HG03354 (cell line): ENCODE measurements at regions not wholly inside any gene's neighbourhood (a gene's known extent, or its start where the extent isn't known, plus 50 kb on each side); places are given as distances from the start of the nearest gene placed in this dataset.

ENCODE experiments used
- ATAC-seq: cut with Tn5 transposase; IDR thresholded peaks from one replicate; pipeline ENCODE4 v1.9.1; 2021; ENCODE audit warnings: mild to moderate bottlenecking; ENCODE audit not compliant: unreplicated experiment, poor library complexity, severe bottlenecking

GRCh38 chr10:128614016-128614605, 487.9 kb upstream of the MKI67 start:
- ATAC-seq, result no peak

GRCh38 chr10:128614802-128615553, 488.8 kb upstream of the MKI67 start:
- no peak for ATAC-seq

GRCh38 chr10:128617532-128617931, 491.3 kb upstream of the MKI67 start:
- ATAC-seq, result no peak

GRCh38 chr10:128622706-128623105, 496.5 kb upstream of the MKI67 start:
- ATAC-seq, result no peak

- ATAC-seq, result no peak
Observed at GRCh38 chr10:128623776-128624175, 497.6 kb upstream of the MKI67 start.

GRCh38 chr10:128624656-128625530, 498.7 kb upstream of the MKI67 start:
- no peak for ATAC-seq

GRCh38 chr10:128625926-128626325, 499.7 kb upstream of the MKI67 start:
- no peak for ATAC-seq

- no peak for ATAC-seq
Observed at GRCh38 chr10:128626397-128627000, 500.3 kb upstream of the MKI67 start.

GRCh38 chr10:128627811-128628210, 501.6 kb upstream of the MKI67 start:
- no peak for ATAC-seq

GRCh38 chr10:128628252-128628651, 502.0 kb upstream of the MKI67 start:
- ATAC-seq, result no peak

GRCh38 chr10:128629111-128630096, 503.2 kb upstream of the MKI67 start:
- no peak for ATAC-seq

GRCh38 chr10:128630787-128631252, 504.6 kb upstream of the MKI67 start:
- no peak for ATAC-seq

GRCh38 chr10:128631801-128632241, 505.6 kb upstream of the MKI67 start:
- no peak for ATAC-seq

- no peak for ATAC-seq
Observed at GRCh38 chr10:128632694-128633093, 506.5 kb upstream of the MKI67 start.

- no peak for ATAC-seq
Observed at GRCh38 chr10:128633864-128634540, 507.8 kb upstream of the MKI67 start.

GRCh38 chr10:128642023-128642422, 515.8 kb upstream of the MKI67 start:
- no peak for ATAC-seq

- ATAC-seq, result no peak
Observed at GRCh38 chr10:128642502-128642901, 516.3 kb upstream of the MKI67 start.

- no peak for ATAC-seq
Observed at GRCh38 chr10:128643658-128644057, 517.4 kb upstream of the MKI67 start.
